Mesendoderm (in vitro differentiated cells): ENCODE measurements at regions not wholly inside any gene's neighbourhood (a gene's known extent, or its start where the extent isn't known, plus 50 kb on each side); places are given as distances from the start of the nearest gene placed in this dataset.

Experiments used
- DNase-seq: peaks from one replicate; pipeline ENCODE4 v3.0.0; 2013
- H2AK5ac ChIP-seq: 2 replicates; pipeline ENCODE4 v1.6.1; 2013; ENCODE audit warnings: low read length, inconsistent platforms
- H2BK120ac ChIP-seq: 2 replicates; pipeline ENCODE4 v1.6.1; 2013; ENCODE audit warnings: low read depth, mild to moderate bottlenecking, low read length, moderate library complexity, mixed read lengths
- H2BK15ac ChIP-seq: replicated peaks from 2 replicates; pipeline ENCODE4 v1.6.1; 2013; ENCODE audit warnings: low read depth, mild to moderate bottlenecking, moderate library complexity
- H2BK5ac ChIP-seq: 2 replicates; pipeline ENCODE4 v1.6.1; 2013; ENCODE audit warnings: low read length, inconsistent platforms
- H3K18ac ChIP-seq: 2 replicates; pipeline ENCODE4 v1.6.1; 2013; ENCODE audit warnings: mild to moderate bottlenecking, low read length, mixed read lengths
- H3K23ac ChIP-seq: one replicate; pipeline ENCODE4 v1.6.1; 2013; ENCODE audit warnings: low read length
- H3K27ac ChIP-seq: 2 replicates; pipeline ENCODE4 v1.5.1; 2013; ENCODE audit warnings: low read depth, mild to moderate bottlenecking, inconsistent platforms, low read length, moderate library complexity
- H3K27me3 ChIP-seq: 2 replicates; pipeline ENCODE4 v1.6.1; 2013; ENCODE audit warnings: low read length, control low read depth, mild to moderate bottlenecking, inconsistent platforms; ENCODE audit not compliant: insufficient read depth, poor library complexity
- H3K36me3 ChIP-seq: 2 replicates; pipeline ENCODE4 v1.6.1; 2013; ENCODE audit warnings: low read length, inconsistent platforms; ENCODE audit not compliant: control insufficient read depth, insufficient read depth
- H3K4ac ChIP-seq: one replicate; pipeline ENCODE4 v1.6.1; 2013; ENCODE audit warnings: low read depth, mild to moderate bottlenecking, low read length, moderate library complexity
- H3K4me1 ChIP-seq: 2 replicates; pipeline ENCODE4 v1.6.1; 2013; ENCODE audit warnings: low read depth, low read length, inconsistent platforms; ENCODE audit not compliant: control insufficient read depth
- H3K4me2 ChIP-seq: 2 replicates; pipeline ENCODE4 v1.6.1; 2013; ENCODE audit warnings: low read length
- H3K4me3 ChIP-seq: 2 replicates; pipeline ENCODE4 v1.5.1; 2013; ENCODE audit warnings: mild to moderate bottlenecking, low read length
- H3K56ac ChIP-seq: one replicate; pipeline ENCODE4 v1.6.1; 2013; ENCODE audit warnings: low read length
- H3K79me1 ChIP-seq: 2 replicates; pipeline ENCODE4 v1.6.1; 2013; ENCODE audit warnings: low read length, inconsistent platforms
- H3K79me2 ChIP-seq: 2 replicates; pipeline ENCODE4 v1.6.1; 2013; ENCODE audit warnings: mild to moderate bottlenecking, low read length; ENCODE audit not compliant: control insufficient read depth, insufficient read depth
- H3K9ac ChIP-seq: 2 replicates; pipeline ENCODE4 v1.6.1; 2013; ENCODE audit warnings: low read length, inconsistent platforms
- H4K5ac ChIP-seq: one replicate; pipeline ENCODE4 v1.6.1; 2013; ENCODE audit warnings: low read length
- H4K8ac ChIP-seq: one replicate; pipeline ENCODE4 v1.6.1; 2013; ENCODE audit warnings: low read depth, mild to moderate bottlenecking, control low read depth, low read length, moderate library complexity
- WGBS: extraction: QIAGEN DNeasy Blood & Tissue Kit; methylation state at CpG from one replicate; pipeline ENCODE4 v1.1.7; 2013; ENCODE audit warnings: low lambda C conversion rate, missing lambda C conversion rate; ENCODE audit not compliant: insufficient coverage; ENCODE audit errors: extremely low coverage; 5-methylcytosine and 5-hydroxymethylcytosine counted together

GRCh38 chr10:123559066-123559822 is 106.9 kb upstream of the GPR26 start:
- DNase-seq, result peak; percentile 74
- H3K79me1 ChIP-seq, result no peaks in the 10 kb centered on the region
- WGBS, result 98% methylated on average over 4 of the region's 28 CpGs

GRCh38 chr10:123559823-123560092 is 106.4 kb upstream of the GPR26 start:
- Histone ChIP-seq H3K4me1 (no peaks in the 10 kb centered on the region), H2BK15ac (no peak overlapping the region), H3K9ac (no peak overlapping the region), H4K5ac (no peak overlapping the region), H3K4me2 (no peak overlapping the region), H4K8ac (no peak overlapping the region), H3K56ac (no peak overlapping the region), H3K23ac (no peak overlapping the region), H2BK5ac (no peak overlapping the region), H3K27me3 (no peaks in the 10 kb centered on the region), H3K4ac (no peak overlapping the region), H3K27ac (no peak overlapping the region), H3K36me3 (no peaks in the 10 kb centered on the region), H3K79me1 (no peaks in the 10 kb centered on the region), H2BK120ac (no peak overlapping the region), H3K4me3 (no peak overlapping the region), H2AK5ac (no peak overlapping the region), H3K79me2 (no peaks in the 10 kb centered on the region), H3K18ac (no peak overlapping the region)
- WGBS, result no CpG with 5 or more reads among the region's 7 CpGs
- DNase-seq, result no peak

More at GRCh38 chr10:123559066-123559822, 106.9 kb upstream of the GPR26 start:
- Histone ChIP-seq H3K4me2 (no peak overlapping the region), H2BK120ac (no peak overlapping the region), H3K4ac (no peak overlapping the region), H3K56ac (no peak overlapping the region), H4K8ac (no peak overlapping the region), H3K79me2 (no peaks in the 10 kb centered on the region), H3K4me3 (no peak overlapping the region), H3K23ac (no peak overlapping the region), H3K18ac (no peak overlapping the region), H3K36me3 (no peaks in the 10 kb centered on the region), H3K27me3 (no peaks in the 10 kb centered on the region), H3K9ac (no peak overlapping the region), H3K27ac (no peak overlapping the region), H3K4me1 (no peaks in the 10 kb centered on the region), H2AK5ac (no peak overlapping the region), H2BK5ac (no peak overlapping the region), H2BK15ac (no peak overlapping the region), H4K5ac (no peak overlapping the region)

- Histone ChIP-seq H3K79me1 (no peaks in the 10 kb centered on the region), H2BK5ac (no peak overlapping the region), H3K4me2 (no peak overlapping the region), H3K36me3 (no peaks in the 10 kb centered on the region), H3K18ac (no peak overlapping the region), H3K4me1 (no peaks in the 10 kb centered on the region), H3K23ac (no peak overlapping the region), H2AK5ac (no peak overlapping the region), H3K27me3 (no peaks in the 10 kb centered on the region), H3K27ac (no peak overlapping the region), H2BK15ac (no peak overlapping the region), H3K4ac (no peak overlapping the region), H3K4me3 (no peak overlapping the region), H4K8ac (no peak overlapping the region), H4K5ac (no peak overlapping the region), H3K56ac (no peak overlapping the region), H3K79me2 (no peaks in the 10 kb centered on the region), H3K9ac (no peak overlapping the region), H2BK120ac (no peak overlapping the region)
- WGBS, result no CpG with 5 or more reads among the region's 13 CpGs
- no peak for DNase-seq
Observed at GRCh38 chr10:123560301-123561140, 105.6 kb upstream of the GPR26 start.

DNA sequence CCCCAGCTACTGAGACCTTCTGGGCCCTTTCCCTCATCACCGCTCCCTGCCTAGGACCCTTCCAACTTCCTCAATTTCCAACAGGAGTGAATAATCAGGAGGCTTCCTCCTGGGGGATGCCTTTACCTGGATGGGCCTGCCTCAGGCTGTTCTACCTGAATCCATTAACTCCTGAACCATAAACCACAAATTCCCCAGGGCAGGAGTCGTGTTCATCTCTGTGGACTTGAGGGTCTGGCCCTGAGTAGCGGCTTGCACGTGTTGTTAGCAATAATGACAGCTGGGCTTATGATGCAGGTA is 105.1 kb upstream of the GPR26 start:
- no peak overlapping the region for H3K23ac ChIP-seq
- no peaks in the 10 kb centered on the region for H3K4me1 ChIP-seq
- H4K8ac ChIP-seq, result no peak overlapping the region
- no peak overlapping the region for H2BK5ac ChIP-seq
- no peak overlapping the region for H3K4ac ChIP-seq
- WGBS, result no CpG with 5 or more reads among the region's 4 CpGs
- H3K4me3 ChIP-seq, result no peak overlapping the region
- H3K18ac ChIP-seq, result no peak overlapping the region
- no peaks in the 10 kb centered on the region for H3K36me3 ChIP-seq
- H2BK120ac ChIP-seq, result no peak overlapping the region
- no peak for DNase-seq
- H3K79me1 ChIP-seq, result no peaks in the 10 kb centered on the region
- H2AK5ac ChIP-seq, result no peak overlapping the region
- H3K9ac ChIP-seq, result no peak overlapping the region
- H3K79me2 ChIP-seq, result no peaks in the 10 kb centered on the region
- H3K27me3 ChIP-seq, result no peaks in the 10 kb centered on the region
- H3K27ac ChIP-seq, result no peak overlapping the region
- no peak overlapping the region for H2BK15ac ChIP-seq
- H3K56ac ChIP-seq, result no peak overlapping the region
- no peak overlapping the region for H4K5ac ChIP-seq
- H3K4me2 ChIP-seq, result no peak overlapping the region

- Histone ChIP-seq H3K4me1 (no peaks in the 10 kb centered on the region), H3K18ac (no peak overlapping the region), H4K8ac (no peak overlapping the region), H4K5ac (no peak overlapping the region), H3K4me3 (no peak overlapping the region), H3K27ac (no peak overlapping the region), H2BK120ac (no peak overlapping the region), H3K4ac (no peak overlapping the region), H3K36me3 (no peaks in the 10 kb centered on the region), H3K27me3 (no peaks in the 10 kb centered on the region), H3K23ac (no peak overlapping the region), H3K56ac (no peak overlapping the region), H2BK5ac (no peak overlapping the region), H3K4me2 (no peak overlapping the region), H2AK5ac (no peak overlapping the region), H3K79me1 (no peaks in the 10 kb centered on the region), H2BK15ac (no peak overlapping the region), H3K79me2 (no peaks in the 10 kb centered on the region), H3K9ac (no peak overlapping the region)
- DNase-seq, result no peak
- WGBS, result no CpG with 5 or more reads among the region's 1 CpG
Observed at GRCh38 chr10:123562387-123562786, 103.8 kb upstream of the GPR26 start.
